GM10266 (cell line): ENCODE measurements at regions not wholly inside any gene's neighbourhood (a gene's known extent, or its start where the extent isn't known, plus 50 kb on each side); places are given as distances from the start of the nearest gene placed in this dataset.
"Not testable (repeated sequence)": the region's sequence is repeated elsewhere in the genome, so short reads cannot be mapped to it uniquely, and the experiment has no call there.

Source experiments
- DNase-seq: peaks from one replicate; pipeline ENCODE4 v3.0.0; 2012; ENCODE audit errors: extremely low spot score
- CTCF ChIP-seq: IDR thresholded peaks from 2 replicates; pipeline ENCODE4 v1.5.1; 2012; ENCODE audit warnings: mild to moderate bottlenecking, low read depth; ENCODE audit not compliant: control insufficient read depth, insufficient read depth; ENCODE audit errors: missing control alignments

GRCh38 chr1:219548386-219548785 lies 64.5 kb downstream of the ZC3H11B start:
- no peak for TF ChIP-seq CTCF
- no peak for DNase-seq

GRCh38 chr1:219545756-219546155 lies 67.1 kb downstream of the ZC3H11B start:
- DNase-seq = not testable (repeated sequence)

- no peak for DNase-seq
- TF ChIP-seq CTCF = peak; percentile 13
Observed at GRCh38 chr1:219544163-219544846, 68.6 kb downstream of the ZC3H11B start.

GRCh38 chr1:219542828-219543518 lies 69.9 kb downstream of the ZC3H11B start:
- no peak for DNase-seq
- no peak for TF ChIP-seq CTCF

- TF ChIP-seq CTCF = no peak
- DNase-seq = no peak
Observed at GRCh38 chr1:219541946-219542345, 71.0 kb downstream of the ZC3H11B start.

GRCh38 chr1:219539645-219540254 lies 73.2 kb downstream of the ZC3H11B start:
- no peak for DNase-seq
- TF ChIP-seq CTCF = no peak

GRCh38 chr1:219538886-219539285 lies 74.0 kb downstream of the ZC3H11B start:
- TF ChIP-seq CTCF = no peak
- DNase-seq = no peak
